OCI-LY1 (cell line): ENCODE measurements at regions not wholly inside any gene's neighbourhood (a gene's known extent, or its start where the extent isn't known, plus 50 kb on each side); places are given as distances from the start of the nearest gene placed in this dataset.

Experiments
- H2AFZ ChIP-seq: fragments of 200-600 bp; sonication (generic), shearing (Covaris generic); 2 replicates; pipeline ENCODE4 v1.6.0; 2014; ENCODE audit warnings: antibody characterized with exemption, mild to moderate bottlenecking, low read length
- H3F3A ChIP-seq: fragments of 200-600 bp; sonication (generic), shearing (Covaris generic); 2 replicates; pipeline ENCODE4 v1.6.0; 2014; ENCODE audit warnings: mild to moderate bottlenecking, antibody characterized with exemption, low read length, moderate library complexity; ENCODE audit not compliant: insufficient read depth
- H3K27ac ChIP-seq: fragments of 200-600 bp; sonication (generic); 2 replicates; pipeline ENCODE4 v1.5.1; 2014; ENCODE audit warnings: low read length, mixed run types, mild to moderate bottlenecking, low read depth; ENCODE audit not compliant: poor library complexity, severe bottlenecking
- H3K27me3 ChIP-seq: fragments of 200-600 bp; sonication (generic); 2 replicates; pipeline ENCODE4 v1.6.0; 2014; ENCODE audit warnings: antibody characterized with exemption, mild to moderate bottlenecking, low read length, moderate library complexity; ENCODE audit not compliant: insufficient read depth
- H3K36me3 ChIP-seq: fragments of 200-600 bp; sonication (generic); 2 replicates; pipeline ENCODE4 v1.6.1; 2014; ENCODE audit warnings: mild to moderate bottlenecking, antibody characterized with exemption, low read length, moderate library complexity, mixed read lengths; ENCODE audit not compliant: insufficient read depth
- H3K4me1 ChIP-seq: fragments of 200-600 bp; sonication (generic); 2 replicates; pipeline ENCODE4 v1.5.1; 2014; ENCODE audit warnings: mild to moderate bottlenecking, low read length, moderate library complexity; ENCODE audit not compliant: insufficient read depth, severe bottlenecking
- H3K4me2 ChIP-seq: fragments of 200-600 bp; sonication (generic), shearing (Covaris generic); 2 replicates; pipeline ENCODE4 v1.6.1; 2014; ENCODE audit warnings: low read length
- H3K4me3 ChIP-seq: fragments of 200-600 bp; sonication (generic); 2 replicates; pipeline ENCODE4 v1.5.1; 2014; ENCODE audit warnings: low read length, low read depth, mild to moderate bottlenecking, mixed read lengths; ENCODE audit not compliant: poor library complexity, severe bottlenecking
- H3K79me2 ChIP-seq: fragments of 200-600 bp; shearing (Covaris generic); 2 replicates; pipeline ENCODE4 v1.6.1; 2016; ENCODE audit warnings: mixed run types, low read length, mixed read lengths; ENCODE audit not compliant: insufficient read depth
- H3K9ac ChIP-seq: fragments of 200-600 bp; sonication (generic), shearing (Covaris generic); 2 replicates; pipeline ENCODE4 v1.6.1; 2014; ENCODE audit warnings: mild to moderate bottlenecking, low read length, mixed read lengths
- H3K9me2 ChIP-seq: fragments of 200-600 bp; sonication (generic), shearing (Covaris generic); 2 replicates; pipeline ENCODE4 v1.6.1; 2014; ENCODE audit warnings: low read depth, mild to moderate bottlenecking, low read length, mixed read lengths
- H3K9me3 ChIP-seq: fragments of 200-600 bp; shearing (Covaris generic); 2 replicates; pipeline ENCODE4 v1.6.1; 2014; ENCODE audit warnings: low read length, mixed read lengths
- H4K20me1 ChIP-seq: fragments of 200-600 bp; sonication (generic), shearing (Covaris generic); 2 replicates; pipeline ENCODE4 v1.6.0; 2016; ENCODE audit warnings: mild to moderate bottlenecking, low read length; ENCODE audit not compliant: insufficient read depth
- CTCF ChIP-seq: fragments of 200-600 bp; sonication (generic), shearing (Covaris generic); IDR thresholded peaks from 2 replicates; pipeline ENCODE4 v1.5.1; 2017; ENCODE audit warnings: mild to moderate bottlenecking, antibody characterized with exemption, low read length, moderate library complexity, mixed read lengths
- EZH2 ChIP-seq: fragments of 200-600 bp; sonication (generic), shearing (Covaris generic); IDR thresholded peaks from 2 replicates; pipeline ENCODE4 v1.8.0; 2017; ENCODE audit warnings: borderline replicate concordance, mixed run types, mild to moderate bottlenecking, antibody characterized with exemption, low read length, moderate library complexity, mixed read lengths

GRCh38 chr1:4495809-4496208, 158.6 kb upstream of the AJAP1 start:
- no peaks in the 10 kb centered on the region for H3K9me3 ChIP-seq
- no peak overlapping the region for H3K9ac ChIP-seq
- no peaks in the 10 kb centered on the region for H3F3A ChIP-seq
- H3K27ac ChIP-seq, result no peak overlapping the region
- H4K20me1 ChIP-seq, result no peaks in the 10 kb centered on the region
- no peak overlapping the region for H3K4me2 ChIP-seq
- no peaks in the 10 kb centered on the region for H3K27me3 ChIP-seq
- no peak overlapping the region for H3K4me3 ChIP-seq
- TF ChIP-seq EZH2, result no peak
- TF ChIP-seq CTCF, result no peak
- no peaks in the 10 kb centered on the region for H3K4me1 ChIP-seq
- H3K79me2 ChIP-seq, result no peaks in the 10 kb centered on the region
- no peak overlapping the region for H2AFZ ChIP-seq
- H3K36me3 ChIP-seq, result no peaks in the 10 kb centered on the region
- no peaks in the 10 kb centered on the region for H3K9me2 ChIP-seq

GRCh38 chr1:4500441-4500840, 154.0 kb upstream of the AJAP1 start:
- H3K4me1 ChIP-seq, result no peaks in the 10 kb centered on the region

GRCh38 chr1:4506591-4506990, 147.8 kb upstream of the AJAP1 start:
- H3K4me1 ChIP-seq, result no peaks in the 10 kb centered on the region
- H3K27ac ChIP-seq, result no peak overlapping the region
- H2AFZ ChIP-seq, result no peak overlapping the region
- H3K9me2 ChIP-seq, result no peaks in the 10 kb centered on the region
- no peaks in the 10 kb centered on the region for H3K79me2 ChIP-seq
- no peaks in the 10 kb centered on the region for H3K27me3 ChIP-seq
- no peaks in the 10 kb centered on the region for H3K9me3 ChIP-seq
- no peaks in the 10 kb centered on the region for H4K20me1 ChIP-seq
- no peak overlapping the region for H3K4me3 ChIP-seq
- no peak overlapping the region for H3K4me2 ChIP-seq
- no peaks in the 10 kb centered on the region for H3F3A ChIP-seq
- no peak for TF ChIP-seq EZH2
- no peak for TF ChIP-seq CTCF
- no peak overlapping the region for H3K9ac ChIP-seq
- H3K36me3 ChIP-seq, result no peaks in the 10 kb centered on the region

More at GRCh38 chr1:4500441-4500840, 154.0 kb upstream of the AJAP1 start:
- Histone ChIP-seq H4K20me1 (no peaks in the 10 kb centered on the region), H3F3A (no peaks in the 10 kb centered on the region), H3K4me3 (no peak overlapping the region), H3K9me3 (no peaks in the 10 kb centered on the region), H3K79me2 (no peaks in the 10 kb centered on the region), H3K9ac (no peak overlapping the region), H3K27me3 (no peaks in the 10 kb centered on the region), H3K36me3 (no peaks in the 10 kb centered on the region), H3K4me2 (no peak overlapping the region), H3K27ac (no peak overlapping the region), H2AFZ (no peak overlapping the region), H3K9me2 (no peaks in the 10 kb centered on the region)
- TF ChIP-seq CTCF (no peak), EZH2 (no peak)
